ENCODE measurements at regions not wholly inside any gene's neighbourhood (a gene's known extent, or its start where the extent isn't known, plus 50 kb on each side); places are given as distances from the start of the nearest gene placed in this dataset.

GRCh38 chr1:184299796-184300195 is 87.0 kb upstream of the C1orf21 start:
- H3K4ac ChIP-seq (ENCODE audit: low read depth, low read length) = no peak overlapping the region
- Mint-ChIP-seq H3K27me3 (ENCODE audit: low read depth) (no peaks in the 10 kb centered on the region; the same call in 1 of the 2 replicates), H3K27ac (no peak overlapping the region), H3K9me3 (peaks cover 3 to 7% of the 10 kb centered on the region in 2 experiments; a peak in 2 of 5 replicates), H3K36me3 (ENCODE audit: insufficient read depth in 1 of 3, low read depth in 3 of 3) (no peaks in the 10 kb centered on the region; a peak in 2 of 7 replicates), H3K4me3 (no peak overlapping the region), H3K4me1 (peaks cover 7 to 9% of the 10 kb centered on the region in 2 experiments)
- no peak overlapping the region for H3K14ac ChIP-seq (ENCODE audit: insufficient read depth, low read length)
- no peak overlapping the region for H3K9ac ChIP-seq (ENCODE audit: extremely low read depth, insufficient read length, low read length)
- H3K79me2 ChIP-seq (ENCODE audit: insufficient read depth, low read length) = no peaks in the 10 kb centered on the region
- no peak overlapping the region for H3K56ac ChIP-seq (ENCODE audit: insufficient read length, low read depth, low read length)
- H2BK20ac ChIP-seq (ENCODE audit: low read depth, low read length, poor library complexity, severe bottlenecking) = no peak overlapping the region
- no peak overlapping the region for H2BK15ac ChIP-seq (ENCODE audit: low read depth, low read length)
- H3K4me2 ChIP-seq (ENCODE audit: insufficient read depth, insufficient read length, low read length) = no peak overlapping the region
- H2AK5ac ChIP-seq (ENCODE audit: insufficient read length, low read length) = no peak overlapping the region
- H3T11ph ChIP-seq (ENCODE audit: low read length) = no peak overlapping the region
- no peaks in the 10 kb centered on the region for H3K23me2 ChIP-seq (ENCODE audit: insufficient read length, low read depth, low read length, poor library complexity, severe bottlenecking)
- H2BK5ac ChIP-seq (ENCODE audit: insufficient read length, low read length) = no peak overlapping the region
- H4K8ac ChIP-seq (replicated peaks; ENCODE audit: insufficient read length, low read depth, low read length) = no peak overlapping the region
- no peak for DNase-seq
- WGBS (ENCODE audit: extremely low coverage, insufficient read length, low lambda C conversion rate) = no CpG with 5 or more reads among the region's 2 CpGs
- H3K9me3 ChIP-seq (ENCODE audit: control insufficient read depth, low read depth, low read length) = no peaks in the 10 kb centered on the region
- H3K27ac ChIP-seq (ENCODE audit: insufficient read length, low read depth, low read length) = no peak overlapping the region
- H2BK120ac ChIP-seq (ENCODE audit: low read depth, low read length, poor library complexity, severe bottlenecking) = no peak overlapping the region
- H3K23ac ChIP-seq (ENCODE audit: insufficient read length, low read depth, low read length) = no peak overlapping the region
- no peak overlapping the region for H4K91ac ChIP-seq (ENCODE audit: insufficient read length, low read depth, low read length)
- no peak for TF ChIP-seq CTCF (conservative IDR thresholded peaks at IDR 0.05)
- H2AFZ ChIP-seq (ENCODE audit: low read length) = no peak overlapping the region
- no peaks in the 10 kb centered on the region for H3K4me1 ChIP-seq (ENCODE audit: insufficient read depth, low read length)
- H4K20me1 ChIP-seq (ENCODE audit: control insufficient read depth, insufficient read depth, insufficient read length) = no peaks in the 10 kb centered on the region
- no peak overlapping the region for H4K5ac ChIP-seq (ENCODE audit: insufficient read length, low read depth, low read length)
- H2BK12ac ChIP-seq (ENCODE audit: insufficient read length, low read depth, low read length) = no peak overlapping the region
- H3K18ac ChIP-seq (ENCODE audit: insufficient read length, low read depth, low read length) = no peak overlapping the region
- H3K79me1 ChIP-seq (ENCODE audit: insufficient read depth, low read depth, low read length, poor library complexity, severe bottlenecking) = no peaks in the 10 kb centered on the region
- H3K27me3 ChIP-seq (ENCODE audit: insufficient read depth, low read length) = no peaks in the 10 kb centered on the region
